HCT116 (cell line): ENCODE measurements at regions not wholly inside any gene's neighbourhood (a gene's known extent, or its start where the extent isn't known, plus 50 kb on each side); places are given as distances from the start of the nearest gene placed in this dataset.

ENCODE experiments used
- ATAC-seq: fragments of 200-7000 bp; cut with Tn5 transposase; 2 replicates; pipeline ENCODE4 v1.9.1; 2020; ENCODE audit warnings: mild to moderate bottlenecking, moderate library complexity
- BruUV-seq: library from RNA; stranded (reverse); fragments of 400-500 nt; replicated peaks from 2 replicates; lab custom pipeline; 2021; lab: Mats Ljungman, UMichigan
- CTCF ChIA-PET: fragments of 300-600 bp; sonication (Branson Sonifier 250); formaldehyde crosslinking; loops from one replicate; lab custom pipeline; 2021; ENCODE audit warnings: antibody characterized with exemption; lab: Charles Lee
- POLR2A ChIA-PET: fragments of 300-600, 350-600 bp; sonication (Branson Sonifier 250); formaldehyde crosslinking; loops from one replicate; lab custom pipeline; 2021; ENCODE audit warnings: antibody characterized with exemption; lab: Charles Lee
- RAD21 ChIA-PET, 2 experiments: fragments of 300-600 bp; sonication (Branson Sonifier 250); formaldehyde crosslinking; loops; one replicate each; lab custom pipeline; 2023; ENCODE audit warnings: low total read pairs in 2 of 2; ENCODE audit not compliant: uncharacterized antibody in 2 of 2, unreplicated experiment in 2 of 2, low non-redundant PET in 1 of 2; lab: Charles Lee
- DNase-seq: peaks from one replicate; pipeline ENCODE4 v3.0.0-alpha.2; 2010; ENCODE audit warnings: low read depth, low spot score
- H2AFZ ChIP-seq: fragments of 200-600 bp; shearing (Covaris generic), sonication (generic); 2 replicates; pipeline ENCODE4 v1.6.1; 2017; ENCODE audit warnings: low read depth, mixed run types, mixed read lengths, antibody characterized with exemption, low read length; ENCODE audit not compliant: poor library complexity, severe bottlenecking
- H3K27ac ChIP-seq: 2 replicates; pipeline ENCODE4 v1.5.1; 2012; ENCODE audit warnings: low read depth, low read length
- H3K27me3 ChIP-seq: fragments of 200-600 bp; sonication (generic); 2 replicates; pipeline ENCODE4 v1.6.1; 2016; ENCODE audit warnings: mixed run types, low read length, mixed read lengths; ENCODE audit not compliant: insufficient read depth
- H3K36me3 ChIP-seq, 2 experiments: fragments of 200-500 bp in 1 of 2; fragments of 200-600 bp in 1 of 2; sonication (Bioruptor generic) in 1 of 2; sonication (generic) in 1 of 2; 2 replicates each; pipeline versions ENCODE4 v1.5.1 to v1.6.1; 2014 to 2016; ENCODE audit warnings: low read length in 2 of 2, inconsistent platforms in 1 of 2, mixed read lengths in 1 of 2, mixed run types in 1 of 2; ENCODE audit not compliant: insufficient read depth in 2 of 2, control insufficient read depth in 1 of 2
- H3K4me1 ChIP-seq, 2 experiments: fragments of 200-600 bp in 1 of 2; sonication (generic) in 1 of 2; 2 replicates each; pipeline versions ENCODE4 v1.5.1 to v1.6.1; 2012 to 2017; ENCODE audit warnings: low read length in 2 of 2, inconsistent platforms in 1 of 2, mild to moderate bottlenecking in 1 of 2, mixed read lengths in 1 of 2, mixed run types in 1 of 2, moderate library complexity in 1 of 2; ENCODE audit not compliant: insufficient read depth in 2 of 2, control insufficient read depth in 1 of 2
- H3K4me2 ChIP-seq: fragments of 200-600 bp; sonication (generic); 2 replicates; pipeline ENCODE4 v1.6.1; 2017; ENCODE audit warnings: mixed run types, low read length, mixed read lengths
- H3K4me3 ChIP-seq, 2 experiments: fragments of 200-600 bp in 1 of 2; sonication (generic) in 1 of 2; replicated peaks in 1 of 2; 2 replicates each; pipeline ENCODE4 v1.5.1; 2011 to 2016; ENCODE audit warnings: low read length in 2 of 2, control low read depth in 1 of 2, low read depth in 1 of 2, mild to moderate bottlenecking in 1 of 2, mixed read lengths in 1 of 2, mixed run types in 1 of 2
- H3K79me2 ChIP-seq: fragments of 200-600 bp; sonication (generic); 2 replicates; pipeline ENCODE4 v1.6.1; 2017; ENCODE audit warnings: mild to moderate bottlenecking, mixed run types, low read length, moderate library complexity, mixed read lengths; ENCODE audit not compliant: insufficient read depth
- H3K9ac ChIP-seq: fragments of 200-600 bp; sonication (generic); 2 replicates; pipeline ENCODE4 v1.6.1; 2016; ENCODE audit warnings: low read length, mixed read lengths
- H3K9me2 ChIP-seq: fragments of 200-600 bp; sonication (generic), shearing (Covaris generic); 2 replicates; pipeline ENCODE4 v1.6.1; 2017; ENCODE audit warnings: mixed run types, mild to moderate bottlenecking, moderate library complexity; ENCODE audit not compliant: insufficient read depth
- H3K9me3 ChIP-seq, 2 experiments: fragments of 200-500 bp in 1 of 2; fragments of 200-600 bp in 1 of 2; sonication (Bioruptor generic) in 1 of 2; sonication (generic) in 1 of 2; 2 replicates each; pipeline ENCODE4 v1.6.1; 2014 to 2017; ENCODE audit warnings: low read length in 2 of 2, mixed read lengths in 2 of 2, inconsistent platforms in 1 of 2, low read depth in 1 of 2, mild to moderate bottlenecking in 1 of 2, mixed run types in 1 of 2, moderate library complexity in 1 of 2; ENCODE audit not compliant: control insufficient read depth in 1 of 2, insufficient read depth in 1 of 2
- H4K20me1 ChIP-seq: fragments of 200-600 bp; sonication (generic), shearing (Covaris generic); 2 replicates; pipeline ENCODE4 v1.6.1; 2017; ENCODE audit warnings: mixed run types, mild to moderate bottlenecking, moderate library complexity; ENCODE audit not compliant: insufficient read depth
- CBX3 ChIP-seq: IDR thresholded peaks from 2 replicates; pipeline ENCODE4 v1.6.1; 2012; ENCODE audit warnings: low read depth
- CEBPB ChIP-seq: IDR thresholded peaks from 2 replicates; pipeline ENCODE4 v1.6.1; 2012; ENCODE audit warnings: low read depth
- CTCF ChIP-seq, 3 experiments: fragments of 200-600 bp in 1 of 3; sonication (generic) in 1 of 3; IDR thresholded peaks in 2 of 3; conservative IDR thresholded peaks in 1 of 3; 2 replicates each; pipeline ENCODE4 v1.5.1; 2012 to 2017; ENCODE audit warnings: low read depth in 2 of 3, low read length in 2 of 3, antibody characterized with exemption in 1 of 3, borderline replicate concordance in 1 of 3, control low read depth in 1 of 3, mild to moderate bottlenecking in 1 of 3, mixed read lengths in 1 of 3, mixed run types in 1 of 3, moderate library complexity in 1 of 3; ENCODE audit not compliant: insufficient read depth in 1 of 3
- EGR1 ChIP-seq: IDR thresholded peaks from 2 replicates; pipeline ENCODE4 v1.6.1; 2012; ENCODE audit warnings: low read depth
- ELF1 ChIP-seq: IDR thresholded peaks from 2 replicates; pipeline ENCODE4 v1.6.1; 2012; ENCODE audit warnings: low read depth, borderline replicate concordance
- EZH2 ChIP-seq: fragments of 200-600 bp; sonication (generic); IDR thresholded peaks from 2 replicates; pipeline ENCODE4 v1.6.1; 2017; ENCODE audit warnings: antibody characterized with exemption, mixed run types
- EZH2phosphoT487 ChIP-seq: fragments of 200-600 bp; IDR thresholded peaks from 2 replicates; pipeline ENCODE4 v1.6.1; 2018; ENCODE audit warnings: antibody characterized with exemption, borderline replicate concordance
- FOSL1 ChIP-seq: IDR thresholded peaks from 2 replicates; pipeline ENCODE4 v1.6.1; 2012; ENCODE audit warnings: low read depth
- JUND ChIP-seq: IDR thresholded peaks from 2 replicates; pipeline ENCODE4 v1.6.1; 2012
- MAX ChIP-seq: IDR thresholded peaks from 2 replicates; pipeline ENCODE4 v1.6.1; 2012
- POLR2A ChIP-seq: IDR thresholded peaks from 2 replicates; pipeline ENCODE4 v1.7.0; 2011; ENCODE audit warnings: borderline replicate concordance; ENCODE audit not compliant: insufficient read depth, insufficient read length; ENCODE audit errors: extremely low read depth
- RAD21 ChIP-seq: IDR thresholded peaks from 2 replicates; pipeline ENCODE4 v1.6.1; 2012; ENCODE audit warnings: low read depth, mild to moderate bottlenecking
- SRF ChIP-seq: IDR thresholded peaks from 2 replicates; pipeline ENCODE4 v1.6.1; 2012; ENCODE audit warnings: low read depth
- TCF7L2 ChIP-seq: IDR thresholded peaks from 2 replicates; pipeline ENCODE4 v1.7.0; 2011; ENCODE audit warnings: borderline replicate concordance, inconsistent platforms; ENCODE audit not compliant: insufficient read depth, insufficient read length; ENCODE audit errors: extremely low read depth
- ZBTB33 ChIP-seq: IDR thresholded peaks from 2 replicates; pipeline ENCODE4 v1.6.1; 2011; ENCODE audit warnings: mild to moderate bottlenecking, low read length, moderate library complexity; ENCODE audit not compliant: insufficient replicate concordance; ENCODE audit errors: extremely low read depth
- intact Hi-C: fragments of 100-400 bp; cut with micrococcal nuclease; formaldehyde crosslinking; loops from 2 replicates; pipeline ENCODE4 v1.10.0; 2022

GRCh38 chr3:18538463-18539230, 113.5 kb upstream of the SATB1 start:
- no peak for DNase-seq
- TF ChIP-seq MAX (no peak), EGR1 (no peak), RAD21 (no peak)

GRCh38 chr3:18533039-18533438, 107.9 kb upstream of the SATB1 start:
- ATAC-seq (no peak), DNase-seq (no peak)
- RAD21 ChIA-PET: no interaction called here
- Histone ChIP-seq H3K27ac (no peak overlapping the region), H3K9me3 (no peaks in the 10 kb centered on the region), H3K9ac (no peak overlapping the region), H3K36me3 (no peaks in the 10 kb centered on the region), H3K4me2 (no peak overlapping the region), H2AFZ (no peak overlapping the region), H4K20me1 (no peaks in the 10 kb centered on the region), H3K79me2 (no peaks in the 10 kb centered on the region), H3K4me1 (no peaks in the 10 kb centered on the region), H3K4me3 (no peak overlapping the region), H3K27me3 (no peaks in the 10 kb centered on the region), H3K9me2 (no peaks in the 10 kb centered on the region)
- no TSS peak for BruUV-seq
- intact Hi-C loops: no loop called here
- POLR2A ChIA-PET: no interaction called here
- CTCF ChIA-PET: no interaction called here
- TF ChIP-seq JUND (no peak), TCF7L2 (no peak), EZH2 (no peak), SRF (no peak), CBX3 (no peak), FOSL1 (no peak), RAD21 (no peak), CEBPB (no peak), ELF1 (no peak), EZH2phosphoT487 (no peak), MAX (no peak), POLR2A (no peak), ZBTB33 (no peak), CTCF (IDR thresholded peaks at IDR 0.05 in 2 of 3, conservative IDR thresholded peaks at IDR 0.05 in 1 of 3; ENCODE audit: borderline replicate concordance in 1 of 3, insufficient read depth in 1 of 3, low read depth in 2 of 3, low read length in 2 of 3) (no peak)

More at GRCh38 chr3:18538463-18539230, 113.5 kb upstream of the SATB1 start:
- H3K4me3 ChIP-seq: no peak overlapping the region
- H3K4me1 ChIP-seq: no peaks in the 10 kb centered on the region
- no peak overlapping the region for H2AFZ ChIP-seq
- no peak overlapping the region for H3K9ac ChIP-seq
- H4K20me1 ChIP-seq: no peaks in the 10 kb centered on the region
- H3K9me2 ChIP-seq: no peaks in the 10 kb centered on the region
- POLR2A ChIA-PET: no interaction called here
- H3K9me3 ChIP-seq: no peaks in the 10 kb centered on the region
- intact Hi-C loops: no loop called here
- ATAC-seq: no peak
- no peaks in the 10 kb centered on the region for H3K79me2 ChIP-seq
- BruUV-seq: no TSS peak
- H3K27ac ChIP-seq: no peak overlapping the region
- H3K36me3 ChIP-seq: no peaks in the 10 kb centered on the region
- H3K27me3 ChIP-seq: peaks cover 5% of the 10 kb centered on the region; the same call in 1 of the 2 replicates
- CTCF ChIA-PET: no interaction called here
- no peak overlapping the region for H3K4me2 ChIP-seq
- RAD21 ChIA-PET: no interaction called here
